GM21447 (cell line): ENCODE measurements at regions not wholly inside any gene's neighbourhood (a gene's known extent, or its start where the extent isn't known, plus 50 kb on each side); places are given as distances from the start of the nearest gene placed in this dataset.

ENCODE experiments used
- ATAC-seq: cut with Tn5 transposase; IDR thresholded peaks from one replicate; pipeline ENCODE4 v1.9.1; 2021; ENCODE audit not compliant: unreplicated experiment

GRCh38 chr18:37955201-37955600, 389.6 kb upstream of the CELF4 start:
- no peak for ATAC-seq

- no peak for ATAC-seq
Measured at GRCh38 chr18:37953876-37954275, 388.3 kb upstream of the CELF4 start.

DNA sequence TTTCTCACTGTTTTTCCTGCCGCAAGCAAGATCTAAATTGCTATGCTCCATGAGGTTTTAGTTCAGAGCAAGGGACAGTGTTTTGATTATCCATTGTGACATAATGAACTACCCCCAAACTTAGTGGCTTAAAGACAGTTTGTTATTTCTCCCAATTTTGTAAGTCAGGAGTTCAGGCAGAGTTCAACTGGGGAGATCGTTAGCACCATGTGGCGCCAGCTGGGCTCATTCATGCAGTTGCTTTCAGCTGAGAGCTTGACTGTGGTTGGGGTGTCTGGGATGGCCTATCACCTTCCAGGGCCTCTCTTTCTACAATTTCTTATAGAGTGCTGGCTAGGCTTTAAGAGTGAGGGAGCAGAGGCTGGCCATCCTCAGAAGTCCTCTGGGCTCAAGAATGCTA, 382.9 kb upstream of the CELF4 start:
- no peak for ATAC-seq

DNA sequence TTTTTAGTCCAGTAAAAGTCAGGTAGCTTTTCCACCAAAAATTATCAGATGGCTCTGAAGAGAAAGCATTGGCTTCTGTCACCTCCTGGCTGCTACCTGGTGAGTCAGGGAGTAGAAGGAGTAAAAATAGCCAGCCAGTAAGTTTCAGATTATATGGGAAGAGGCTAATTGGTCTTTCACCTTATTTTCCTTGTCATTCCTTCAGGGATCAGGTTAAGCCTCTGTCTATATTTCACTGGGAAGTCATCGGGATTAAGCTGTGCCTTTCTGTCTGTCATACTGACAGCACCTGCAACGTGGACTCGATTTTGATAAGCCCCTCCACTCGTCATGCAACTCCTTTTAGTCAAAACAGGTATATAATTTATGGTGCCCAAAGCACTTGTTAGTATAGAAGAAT, 380.7 kb upstream of the CELF4 start:
- no peak for ATAC-seq

DNA sequence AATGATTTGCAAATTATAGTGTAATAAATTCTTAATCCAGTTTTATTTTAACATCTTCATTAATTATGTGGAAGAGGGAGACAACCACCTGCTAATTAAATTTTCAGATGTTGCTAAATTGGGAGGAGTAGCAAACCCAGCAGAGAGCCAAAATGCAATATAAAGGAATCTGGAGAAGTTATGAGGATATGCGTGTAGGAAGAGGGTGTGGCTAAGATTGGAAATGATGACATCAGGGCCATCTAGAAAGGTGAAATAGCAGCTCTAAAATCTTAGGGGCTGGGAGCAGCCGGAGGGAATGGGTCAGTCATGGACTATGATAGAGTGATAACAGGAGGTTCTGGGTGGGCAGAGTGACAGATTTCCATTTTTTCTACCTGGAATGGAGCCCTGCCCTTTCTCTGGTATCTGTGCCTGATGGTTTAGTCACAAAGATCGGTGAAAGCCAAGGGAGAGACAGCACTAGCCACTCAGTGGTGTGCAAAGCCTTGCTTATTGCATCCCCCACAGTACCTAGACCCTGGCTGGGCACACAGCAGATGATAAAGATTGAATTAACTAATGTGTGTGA, 379.2 kb upstream of the CELF4 start:
- no peak for ATAC-seq

DNA sequence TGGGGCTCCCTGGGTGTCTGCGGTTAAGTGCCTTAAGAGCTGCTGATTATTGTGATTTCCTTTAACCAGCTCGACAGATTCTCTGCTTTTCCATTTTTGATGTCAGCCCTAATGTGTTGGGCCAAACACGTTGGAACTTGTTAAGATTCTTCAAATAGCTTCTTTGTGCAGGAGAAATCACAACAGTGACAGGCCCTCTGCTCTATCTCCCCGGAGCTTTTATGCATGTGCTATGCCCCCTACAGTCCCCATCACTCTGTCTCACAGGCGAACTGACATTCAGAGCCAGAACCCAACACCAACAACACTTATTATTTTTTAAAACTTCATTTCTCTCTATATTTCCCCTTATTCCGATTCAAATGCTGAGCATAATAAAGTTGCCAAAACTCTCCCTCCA, 371.7 kb upstream of the CELF4 start:
- ATAC-seq, result no peak

GRCh38 chr18:37935086-37935485, 369.5 kb upstream of the CELF4 start:
- no peak for ATAC-seq

- ATAC-seq, result no peak
Measured at GRCh38 chr18:37930640-37931039, 365.0 kb upstream of the CELF4 start.

DNA sequence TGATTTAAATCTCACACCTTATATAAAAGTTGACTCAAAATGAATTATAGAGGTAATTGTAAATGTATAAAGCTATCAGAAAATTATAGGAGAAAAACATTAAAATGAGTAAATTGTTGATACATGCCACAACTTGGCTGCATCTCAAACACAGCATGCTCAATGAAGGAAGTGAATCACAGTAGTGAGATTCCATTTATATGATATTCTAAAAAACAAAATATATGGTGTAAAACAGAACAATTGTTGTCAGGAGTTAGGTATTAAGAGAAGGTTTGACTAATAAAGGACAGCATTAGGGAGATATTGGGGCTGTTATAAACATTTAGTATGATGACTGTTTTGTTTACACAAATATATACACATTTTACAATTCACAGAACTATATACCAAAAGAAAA, 356.6 kb upstream of the CELF4 start:
- no peak for ATAC-seq

DNA sequence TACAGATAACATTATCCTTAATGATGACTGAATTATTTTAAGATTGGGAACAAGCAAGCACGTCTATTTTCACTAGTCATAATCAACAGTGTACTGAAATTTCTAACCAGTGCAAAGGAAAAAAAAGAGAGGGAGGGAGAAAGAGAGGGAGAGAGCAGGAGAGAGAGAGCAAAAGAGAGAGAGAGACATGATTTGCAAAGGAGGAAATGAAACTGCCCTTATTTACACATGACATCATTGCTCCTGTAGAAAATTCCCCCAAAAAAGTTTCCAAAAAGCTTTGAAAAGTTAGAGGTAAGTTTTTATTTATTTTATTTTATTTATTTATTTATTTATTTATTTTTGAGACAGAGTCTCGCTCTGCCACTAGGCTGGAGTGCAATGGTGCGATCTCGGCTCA, 355.3 kb upstream of the CELF4 start:
- ATAC-seq, result no peak

DNA sequence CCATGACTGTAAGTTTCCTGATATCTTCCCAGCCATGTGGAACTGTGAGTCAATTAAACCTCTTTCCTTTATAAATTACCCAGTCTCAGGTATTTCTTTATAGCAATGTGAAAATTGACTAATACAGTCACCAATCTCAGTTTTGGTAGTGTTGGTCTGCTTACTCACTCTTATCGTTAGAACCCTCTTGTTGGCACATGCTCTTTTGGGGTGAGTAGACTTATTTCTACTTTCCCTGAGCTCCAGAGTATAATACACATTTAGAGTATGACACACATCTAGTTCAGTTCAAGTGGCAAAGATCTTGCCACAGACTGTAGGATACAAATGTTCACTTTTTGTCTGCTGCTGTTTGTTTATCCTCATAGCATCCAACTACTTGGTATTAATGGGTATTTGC, 347.5 kb upstream of the CELF4 start:
- no peak for ATAC-seq

GRCh38 chr18:37902344-37902743, 336.7 kb upstream of the CELF4 start:
- no peak for ATAC-seq

DNA sequence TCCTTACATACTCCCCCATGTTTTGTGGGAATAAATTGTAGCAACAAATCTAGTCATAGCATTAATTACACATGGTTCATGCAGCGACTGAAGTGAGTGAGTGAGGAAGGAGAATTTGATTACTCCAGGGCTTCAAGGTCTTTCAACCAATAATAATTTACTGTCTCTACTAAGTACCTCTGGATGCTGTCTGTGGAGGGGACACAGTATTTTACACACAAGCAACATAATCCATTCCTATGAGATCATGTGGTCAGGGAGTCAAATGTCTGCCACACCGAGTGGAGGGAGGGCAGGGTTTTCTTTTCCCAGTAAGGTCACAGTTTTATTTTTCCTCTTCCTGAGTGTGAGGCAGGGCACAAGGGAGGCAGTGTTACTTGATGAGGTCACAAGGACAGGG, 334.7 kb upstream of the CELF4 start:
- ATAC-seq, result no peak

DNA sequence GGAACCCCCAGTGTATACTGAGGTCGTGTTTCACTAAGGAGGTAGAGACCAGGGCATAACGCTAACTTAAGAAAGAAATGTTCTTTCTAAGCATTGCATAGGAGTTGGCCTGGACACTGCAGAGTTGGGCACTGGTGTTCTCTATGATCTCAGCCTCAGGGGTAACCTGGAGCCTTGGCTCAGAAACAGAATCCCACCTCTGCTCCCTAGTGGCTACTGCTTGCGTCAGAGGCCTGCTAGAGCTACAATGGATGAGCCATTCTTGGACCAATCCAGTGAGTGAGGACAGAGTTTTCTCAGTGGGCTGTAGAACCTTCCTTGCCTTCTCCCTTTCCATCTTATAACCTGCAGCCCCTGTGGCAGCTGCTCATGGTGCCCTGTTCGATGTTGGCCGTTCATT, 324.4 kb upstream of the CELF4 start:
- ATAC-seq, result no peak

- no peak for ATAC-seq
Measured at GRCh38 chr18:37874721-37875120, 309.1 kb upstream of the CELF4 start.

DNA sequence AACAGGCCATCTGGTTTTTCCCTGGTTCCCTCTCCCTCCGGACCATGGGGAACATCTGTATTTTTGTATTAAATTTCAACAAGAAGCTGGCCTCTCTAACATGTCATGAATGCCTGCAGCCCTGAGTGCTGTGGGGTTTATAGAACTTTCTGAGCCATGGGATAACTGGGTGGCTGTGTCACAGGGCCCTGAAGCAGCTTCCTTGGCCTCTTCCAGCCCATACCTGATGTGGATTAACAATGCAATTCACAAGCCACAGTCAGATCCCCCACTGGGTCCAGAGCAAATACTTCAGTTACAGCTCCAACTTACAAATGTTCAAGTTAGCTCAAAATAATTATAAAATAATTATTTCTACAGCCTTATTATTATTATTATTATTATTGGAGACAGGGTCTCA, 307.8 kb upstream of the CELF4 start:
- no peak for ATAC-seq

DNA sequence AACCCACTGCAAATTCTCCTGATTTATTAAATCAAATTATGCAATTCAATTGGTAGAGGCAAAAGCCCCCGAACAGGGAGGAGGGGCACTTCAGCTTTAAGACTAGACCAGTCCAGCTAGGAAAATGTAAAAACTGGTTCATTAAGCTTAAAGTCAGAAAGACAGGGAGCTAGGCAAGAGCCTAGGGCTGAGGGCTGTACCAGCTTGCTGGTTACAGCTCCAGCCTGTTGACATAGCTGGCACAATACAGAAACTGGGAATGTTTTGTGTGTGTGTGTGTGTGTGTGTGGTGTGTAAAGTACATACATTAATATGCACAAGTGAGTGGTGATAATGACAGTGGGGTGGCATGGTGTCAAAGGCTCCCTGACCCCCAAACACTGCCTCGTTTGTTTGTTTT, 307.0 kb upstream of the CELF4 start:
- ATAC-seq, result no peak

DNA sequence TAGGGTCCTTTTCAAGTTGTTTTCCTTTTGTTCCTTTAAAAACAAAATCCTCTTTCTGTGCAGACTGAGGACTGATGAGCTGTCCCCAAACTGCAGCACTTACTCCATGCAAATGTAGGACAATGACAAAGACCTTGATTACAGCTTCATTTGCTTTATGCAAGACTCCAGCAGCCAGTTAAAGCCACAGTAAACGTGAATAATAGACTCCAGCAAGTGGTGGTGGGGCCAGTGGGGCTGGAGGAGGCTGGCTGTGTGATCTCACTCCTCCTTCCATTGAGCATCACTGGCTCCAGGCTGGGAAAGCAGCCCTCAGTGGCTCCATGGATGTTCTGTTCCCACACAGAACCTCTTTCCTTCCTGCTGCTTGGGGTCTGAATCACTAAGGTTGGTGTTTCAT, 306.0 kb upstream of the CELF4 start:
- ATAC-seq, result no peak

DNA sequence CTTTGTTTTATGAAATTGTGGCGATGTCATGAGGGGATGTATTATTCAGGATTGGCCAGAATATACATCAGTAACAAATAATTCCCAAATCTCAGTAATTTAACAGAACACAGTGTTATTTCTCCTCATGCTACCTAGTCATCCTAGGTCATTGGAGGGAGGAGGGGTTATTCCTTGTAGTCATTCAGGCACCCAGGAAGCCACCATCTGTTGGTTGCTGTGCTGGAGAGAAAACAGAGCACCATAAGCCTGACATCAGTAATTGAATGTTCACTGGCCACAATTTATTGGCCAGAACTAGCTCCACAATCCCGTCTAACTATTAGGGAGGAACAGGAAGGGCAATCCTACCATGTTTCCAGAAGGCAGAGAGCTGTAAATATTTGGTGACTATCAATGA, 303.5 kb upstream of the CELF4 start:
- no peak for ATAC-seq

DNA sequence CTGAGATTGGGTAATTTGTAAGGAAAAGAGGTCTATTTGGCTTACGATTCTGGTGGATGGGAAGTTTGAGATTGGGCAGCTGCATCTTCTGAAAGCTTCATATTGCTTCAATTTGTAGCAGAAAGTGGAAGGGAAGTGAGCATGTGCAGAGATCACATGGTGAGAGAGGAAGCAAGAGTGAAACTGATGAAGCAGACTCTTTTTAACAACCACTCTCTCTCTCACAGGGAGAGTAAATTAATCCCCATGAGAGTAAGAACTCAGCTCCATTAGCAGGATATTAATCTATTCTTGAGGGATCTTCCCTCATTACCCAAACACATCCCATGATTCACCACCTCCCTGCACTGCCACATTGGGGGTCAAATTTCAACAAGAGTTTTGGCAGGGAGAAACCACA, 298.5 kb upstream of the CELF4 start:
- no peak for ATAC-seq

DNA sequence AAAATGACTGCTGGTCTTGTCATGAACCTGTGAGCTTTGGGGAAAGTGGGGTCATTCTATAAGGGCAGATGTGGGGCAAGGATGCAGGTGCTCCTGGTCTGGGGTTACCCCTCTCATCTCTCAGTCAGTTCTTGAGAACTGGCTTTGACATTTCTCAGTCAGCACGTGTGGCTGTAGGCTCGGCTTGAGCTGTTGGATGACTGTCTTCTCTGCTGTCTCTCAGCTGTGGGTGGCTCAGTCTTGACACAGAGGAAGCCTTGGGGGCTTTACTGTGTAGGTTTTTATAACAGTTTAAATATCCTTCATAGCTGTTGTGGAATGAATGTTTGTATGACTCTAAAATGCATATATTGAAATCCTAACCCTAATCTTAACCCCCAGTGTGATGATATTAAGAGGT, 296.4 kb upstream of the CELF4 start:
- no peak for ATAC-seq

DNA sequence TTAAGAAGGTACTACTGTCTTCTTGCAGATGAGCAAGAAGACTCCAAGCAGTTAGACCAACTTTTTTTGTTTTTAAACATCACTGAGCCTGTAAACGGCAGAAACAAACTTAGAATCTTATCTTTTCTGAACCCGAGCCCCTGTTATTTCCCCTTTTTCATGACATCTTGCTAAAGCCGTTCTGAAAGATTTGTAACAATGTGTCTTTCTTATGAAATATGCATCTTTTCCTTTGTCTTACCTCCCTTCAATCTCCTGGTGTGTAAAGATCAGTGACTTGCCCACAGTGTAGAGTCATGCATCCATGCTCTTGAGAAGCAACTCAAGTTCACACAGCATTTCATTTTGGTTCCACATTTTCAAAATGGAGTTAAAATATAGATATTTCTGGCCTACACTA, 288.8 kb upstream of the CELF4 start:
- ATAC-seq, result no peak

DNA sequence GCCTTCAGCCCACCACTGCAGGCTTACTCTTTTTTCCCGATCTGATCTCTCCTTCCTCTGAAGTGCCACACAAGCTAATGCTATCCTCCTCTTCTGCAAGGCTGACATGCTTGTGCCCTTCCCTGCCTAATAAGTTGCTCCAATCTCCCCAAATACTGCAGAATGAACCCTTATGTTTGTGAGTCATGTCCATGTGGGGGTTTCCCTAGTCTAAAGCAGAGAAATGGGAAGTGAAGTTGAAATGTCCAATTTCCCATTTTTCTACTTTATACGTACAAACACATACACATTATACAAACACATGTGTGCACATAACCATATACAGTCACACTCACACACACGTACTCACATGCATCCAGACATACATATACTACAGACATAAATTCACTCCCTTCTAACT, 288.1 kb upstream of the CELF4 start:
- ATAC-seq, result no peak

GRCh38 chr18:37852464-37852863, 286.9 kb upstream of the CELF4 start:
- no peak for ATAC-seq
